HepG2 (cell line): ENCODE measurements at regions not wholly inside any gene's neighbourhood (a gene's known extent, or its start where the extent isn't known, plus 50 kb on each side); places are given as distances from the start of the nearest gene placed in this dataset.

Source experiments
- ATAC-seq: fragments of 200-7000 bp; cut with Tn5 transposase; 3 replicates; pipeline ENCODE4 v1.9.1; 2020; ENCODE audit warnings: mild to moderate bottlenecking, moderate library complexity
- BruUV-seq: library from RNA; stranded (reverse); fragments of 400-500 nt; replicated peaks from 2 replicates; lab custom pipeline; 2021; lab: Mats Ljungman, UMichigan
- CTCF ChIA-PET: fragments of 300-600 bp; formaldehyde crosslinking; extraction: SDS; loops from one replicate; lab custom pipeline; 2021; ENCODE audit warnings: low total read pairs, inconsistent platforms, low intra/inter-chr PET ratio; lab: Yijun Ruan, JAX
- POLR2A ChIA-PET: fragments of 350-600 bp; sonication (Branson Sonifier 250); formaldehyde crosslinking; loops from one replicate; lab custom pipeline; 2020; ENCODE audit warnings: antibody characterized with exemption, inconsistent platforms; lab: Yijun Ruan, JAX
- DNase-seq: peaks from one replicate; pipeline ENCODE4 v3.0.0-alpha.2; 2015; ENCODE audit warnings: low spot score
- FAIRE-seq: peaks from 3 replicates; lab custom pipeline; 2011; peaks lifted over from hg19 to GRCh38; lab: Jason Lieb, UNC
- H2AFZ ChIP-seq: one replicate; pipeline ENCODE4 v1.6.1; 2011; ENCODE audit warnings: low read length, inconsistent platforms
- H3K27ac ChIP-seq: fragments of 300-600 bp; 3 replicates; pipeline ENCODE4 v1.8.0; 2011; ENCODE audit warnings: mixed run types, mild to moderate bottlenecking, mixed read lengths, low read length, inconsistent platforms; ENCODE audit not compliant: insufficient read depth; ENCODE audit errors: extremely low read length
- H3K27me3 ChIP-seq, 2 experiments: fragments of 200-600 bp in 1 of 2; 2 replicates in 1 of 2; 3 replicates in 1 of 2; pipeline versions ENCODE4 v1.6.0 to v1.8.0; 2011; ENCODE audit warnings: low read length in 2 of 2, mild to moderate bottlenecking in 2 of 2, moderate library complexity in 2 of 2, inconsistent platforms in 1 of 2; ENCODE audit not compliant: insufficient read depth in 2 of 2, control insufficient read depth in 1 of 2
- H3K36me3 ChIP-seq, 2 experiments: fragments of 200-600 bp in 1 of 2; replicated peaks in 1 of 2; 2 replicates in 1 of 2; 3 replicates in 1 of 2; pipeline versions ENCODE4 v1.5.1 to v1.8.0; 2011; ENCODE audit warnings: low read length in 2 of 2, inconsistent platforms in 1 of 2; ENCODE audit not compliant: insufficient read depth in 2 of 2, control insufficient read depth in 1 of 2
- H3K4me1 ChIP-seq: 2 replicates; pipeline ENCODE4 v1.5.1; 2012; ENCODE audit warnings: low read length, inconsistent platforms; ENCODE audit not compliant: insufficient read depth
- H3K4me2 ChIP-seq: 2 replicates; pipeline ENCODE4 v1.6.0; 2011; ENCODE audit warnings: low read depth, low read length, inconsistent platforms
- H3K4me3 ChIP-seq, 3 experiments: fragments of 200-600 bp in 1 of 3; sonication (generic), shearing (Covaris generic) in 1 of 3; replicated peaks in 1 of 3; 2 replicates each; pipeline ENCODE4 v1.5.1; 2011 to 2016; ENCODE audit warnings: low read length in 3 of 3, inconsistent platforms in 2 of 3, low read depth in 2 of 3, mild to moderate bottlenecking in 2 of 3, control low read depth in 1 of 3, mixed read lengths in 1 of 3; ENCODE audit not compliant: insufficient read depth in 1 of 3
- H3K79me2 ChIP-seq: one replicate; pipeline ENCODE4 v1.6.1; 2011; ENCODE audit warnings: low read length, inconsistent platforms; ENCODE audit not compliant: insufficient read depth
- H3K9ac ChIP-seq: 2 replicates; pipeline ENCODE4 v1.6.0; 2011; ENCODE audit warnings: mild to moderate bottlenecking, low read depth, low read length, inconsistent platforms; ENCODE audit not compliant: insufficient read depth
- H3K9me3 ChIP-seq: 2 replicates; pipeline ENCODE4 v1.5.1; 2012; ENCODE audit warnings: mild to moderate bottlenecking, low read length
- H4K20me1 ChIP-seq: 2 replicates; pipeline ENCODE4 v1.6.0; 2011; ENCODE audit warnings: inconsistent platforms, mild to moderate bottlenecking, low read length, moderate library complexity; ENCODE audit not compliant: insufficient read depth
- GFI1 ChIP-seq: sonication (generic); formaldehyde crosslinking; IDR thresholded peaks from 2 replicates; pipeline ENCODE4 v1.5.0; 2020; ENCODE audit warnings: missing genetic modification reagents, mild to moderate bottlenecking, borderline replicate concordance
- HES4 ChIP-seq: sonication (generic); formaldehyde crosslinking; IDR thresholded peaks from 2 replicates; pipeline ENCODE4 v1.9.0; 2021; ENCODE audit warnings: mild to moderate bottlenecking, missing genetic modification reagents, borderline replicate concordance
- HHEX ChIP-seq: IDR thresholded peaks from 2 replicates; pipeline ENCODE4 v1.6.1; 2016; ENCODE audit warnings: control low read depth
- POGK ChIP-seq: sonication (generic); formaldehyde crosslinking; conservative IDR thresholded peaks from 2 replicates; pipeline ENCODE4 v1.8.0; 2022; ENCODE audit warnings: mild to moderate bottlenecking, moderate library complexity, missing genetic modification reagents
- TRIM22 ChIP-seq: fragments of 450-650 bp; IDR thresholded peaks from 2 replicates; pipeline ENCODE4 v1.6.1; 2017
- YY1 ChIP-seq: IDR thresholded peaks from 2 replicates; pipeline ENCODE4 v1.6.1; 2011; ENCODE audit warnings: low read length, low read depth, moderate library complexity, mild to moderate bottlenecking; ENCODE audit not compliant: insufficient read depth, insufficient replicate concordance
- ZNF576 ChIP-seq: sonication (generic); formaldehyde crosslinking; IDR thresholded peaks from 2 replicates; pipeline ENCODE4 v1.4.0; 2020; ENCODE audit warnings: mild to moderate bottlenecking, missing genetic modification reagents
- ZNF777 ChIP-seq: sonication (generic); formaldehyde crosslinking; IDR thresholded peaks from 2 replicates; pipeline ENCODE4 v1.4.0; 2020; ENCODE audit warnings: missing genetic modification reagents
- ZXDC ChIP-seq: sonication (generic); formaldehyde crosslinking; IDR thresholded peaks from 2 replicates; pipeline ENCODE4 v1.5.0; 2020; ENCODE audit warnings: mild to moderate bottlenecking, missing genetic modification reagents
- WGBS: methylation state at CpG from one replicate; pipeline ENCODE4 v1.1.6; 2017; ENCODE audit warnings: low lambda C conversion rate; 5-methylcytosine and 5-hydroxymethylcytosine counted together
- in situ Hi-C: cut with HindIII; loops from 2 replicates; pipeline ENCODE4 v1.10.0; 2017; ENCODE audit warnings: low pct_unique_long_range_greater_than_20kb; ENCODE audit not compliant: extremely low pct_ligation_motif_present
- intact Hi-C: fragments of 100-400 bp; cut with micrococcal nuclease; formaldehyde crosslinking; loops from one replicate; pipeline ENCODE4 v1.10.0; 2022; ENCODE audit not compliant: unreplicated experiment

DNA sequence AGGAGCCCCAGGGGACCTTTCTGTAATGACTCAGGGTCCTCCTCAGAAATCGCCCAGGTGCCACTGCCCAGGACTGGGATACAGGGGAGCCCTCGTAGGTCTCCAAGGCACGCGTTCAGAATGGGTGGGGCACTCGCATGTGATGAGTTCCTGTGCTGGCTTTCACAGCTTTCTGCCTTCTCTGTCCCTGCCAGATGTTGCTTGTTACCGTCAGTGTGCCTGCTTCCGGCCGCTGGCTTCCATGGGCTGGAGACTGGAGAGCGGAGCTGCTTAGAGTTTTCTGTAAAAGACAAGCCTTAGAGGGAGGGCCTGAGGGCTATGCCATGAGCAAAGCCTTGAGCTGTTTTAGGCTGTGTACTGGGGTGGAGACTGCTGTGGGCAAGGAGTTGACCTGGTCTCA lies 75.0 kb upstream of the SLC24A4 start:
- DNase-seq (no peak), ATAC-seq (no peak), FAIRE-seq (no peak)
- Histone ChIP-seq H3K4me3 (no peak overlapping the region), H3K9me3 (peaks cover 23% of the 10 kb centered on the region), H3K4me2 (no peak overlapping the region), H4K20me1 (no peaks in the 10 kb centered on the region), H3K79me2 (no peaks in the 10 kb centered on the region), H3K4me1 (no peaks in the 10 kb centered on the region), H3K27me3 (peaks cover 2 to 17% of the 10 kb centered on the region in 2 experiments; a peak in 4 of 5 replicates), H2AFZ (no peak overlapping the region), H3K36me3 (no peaks in the 10 kb centered on the region), H3K27ac (no peak overlapping the region), H3K9ac (no peak overlapping the region)
- TF ChIP-seq YY1: no peak
- no peak for TF ChIP-seq TRIM22
- TF ChIP-seq HHEX (CRISPR knock-in tag): no peak
- no peak for TF ChIP-seq ZNF576
- TF ChIP-seq HES4 (CRISPR knock-in tag): no peak
- no peak for TF ChIP-seq GFI1 (CRISPR knock-in tag)
- no peak for TF ChIP-seq POGK (CRISPR knock-in tag)
- TF ChIP-seq ZNF777: no peak
- TF ChIP-seq ZXDC (CRISPR knock-in tag): no peak
- intact Hi-C loops (no loop called here), in situ Hi-C loops (no loop called here)
- CTCF ChIA-PET: no interaction called here
- WGBS: 13% methylated on average over 4 of the region's 9 CpGs
- BruUV-seq: no TSS peak
- POLR2A ChIA-PET: no interaction called here
